IPS-NIHi7 (cell line): ENCODE measurements at regions not wholly inside any gene's neighbourhood (a gene's known extent, or its start where the extent isn't known, plus 50 kb on each side); places are given as distances from the start of the nearest gene placed in this dataset.
"Not testable (repeated sequence)": the region's sequence is repeated elsewhere in the genome, so short reads cannot be mapped to it uniquely, and the experiment has no call there.

Experiments
- DNase-seq: peaks from one replicate; pipeline ENCODE4 v3.0.0; 2012; ENCODE audit warnings: mixed read lengths; ENCODE audit errors: extremely low spot score

GRCh38 chr16:85512808-85513115, 100.4 kb upstream of the GSE1 start:
- no peak for DNase-seq

- DNase-seq = no peak
Measured at GRCh38 chr16:85513180-85513579, 99.9 kb upstream of the GSE1 start.

GRCh38 chr16:85513649-85514048, 99.5 kb upstream of the GSE1 start:
- DNase-seq = no peak

GRCh38 chr16:85514295-85514597, 98.9 kb upstream of the GSE1 start:
- DNase-seq = no peak

- peak; percentile 66 for DNase-seq
Measured at GRCh38 chr16:85514598-85515318, 98.4 kb upstream of the GSE1 start.

- no peak for DNase-seq
Measured at GRCh38 chr16:85515319-85515745, 97.8 kb upstream of the GSE1 start.

GRCh38 chr16:85515830-85516397, 97.2 kb upstream of the GSE1 start:
- no peak for DNase-seq

- no peak for DNase-seq
Measured at GRCh38 chr16:85517154-85517553, 96.0 kb upstream of the GSE1 start.

GRCh38 chr16:85517563-85518179, 95.5 kb upstream of the GSE1 start:
- no peak for DNase-seq

- no peak for DNase-seq
Measured at GRCh38 chr16:85518398-85519049, 94.6 kb upstream of the GSE1 start.

- not testable (repeated sequence) for DNase-seq
Measured at GRCh38 chr16:85519050-85519440, 94.1 kb upstream of the GSE1 start.

- DNase-seq = no peak
Measured at GRCh38 chr16:85519540-85520231, 93.4 kb upstream of the GSE1 start.

GRCh38 chr16:85520853-85521521, 92.1 kb upstream of the GSE1 start:
- DNase-seq = no peak

- no peak for DNase-seq
Measured at GRCh38 chr16:85521552-85522307, 91.4 kb upstream of the GSE1 start.

- DNase-seq = no peak
Measured at GRCh38 chr16:85522308-85522841, 90.7 kb upstream of the GSE1 start.

GRCh38 chr16:85522842-85523601, 90.1 kb upstream of the GSE1 start:
- no peak for DNase-seq

GRCh38 chr16:85523602-85524364, 89.3 kb upstream of the GSE1 start:
- DNase-seq = peak; percentile 86

GRCh38 chr16:85524365-85524629, 88.8 kb upstream of the GSE1 start:
- no peak for DNase-seq

- no peak for DNase-seq
Measured at GRCh38 chr16:85524630-85525419, 88.3 kb upstream of the GSE1 start.
